ENCODE measurements at regions not wholly inside any gene's neighbourhood (a gene's known extent, or its start where the extent isn't known, plus 50 kb on each side); places are given as distances from the start of the nearest gene placed in this dataset.
"Not testable (repeated sequence)": the region's sequence is repeated elsewhere in the genome, so short reads cannot be mapped to it uniquely, and the experiment has no call there.

DNA sequence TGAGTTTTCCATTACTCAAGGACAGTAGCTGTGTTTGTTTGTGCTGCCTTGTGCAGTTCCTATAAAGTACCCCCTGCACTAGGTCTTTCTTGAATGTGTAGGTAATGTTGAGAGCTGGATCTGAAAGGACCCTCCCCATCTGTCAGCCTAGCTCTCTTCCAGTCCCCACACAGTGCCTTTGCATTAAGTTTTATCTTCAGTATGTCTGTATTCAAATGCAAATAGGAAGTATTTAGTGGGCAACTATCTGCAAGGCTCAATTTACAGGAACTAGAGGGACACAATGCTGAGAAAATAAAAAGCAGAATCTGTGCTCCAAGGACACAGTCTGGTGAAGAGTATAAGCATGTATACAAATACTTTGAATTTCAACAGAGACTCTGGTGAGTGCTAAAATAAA lies 558.5 kb downstream of the RFC3 start:
- no peaks in the 10 kb centered on the region for H3K9me3 ChIP-seq (replicated peaks in 1 of 11)
- no peaks in the 10 kb centered on the region for H4K20me1 ChIP-seq
- H3K4me1 ChIP-seq = no peaks in the 10 kb centered on the region
- H3K4me3 ChIP-seq = no peak overlapping the region
- no peak overlapping the region for H3K27ac ChIP-seq
- H3K9ac ChIP-seq = no peak overlapping the region
- no peak overlapping the region for H3K4me2 ChIP-seq
- TF ChIP-seq Cebpa-rat (IDR thresholded peaks at IDR 0.05) = no peak
- no peaks in the 10 kb centered on the region for H3K27me3 ChIP-seq
- no peaks in the 10 kb centered on the region for H3K36me3 ChIP-seq

DNA sequence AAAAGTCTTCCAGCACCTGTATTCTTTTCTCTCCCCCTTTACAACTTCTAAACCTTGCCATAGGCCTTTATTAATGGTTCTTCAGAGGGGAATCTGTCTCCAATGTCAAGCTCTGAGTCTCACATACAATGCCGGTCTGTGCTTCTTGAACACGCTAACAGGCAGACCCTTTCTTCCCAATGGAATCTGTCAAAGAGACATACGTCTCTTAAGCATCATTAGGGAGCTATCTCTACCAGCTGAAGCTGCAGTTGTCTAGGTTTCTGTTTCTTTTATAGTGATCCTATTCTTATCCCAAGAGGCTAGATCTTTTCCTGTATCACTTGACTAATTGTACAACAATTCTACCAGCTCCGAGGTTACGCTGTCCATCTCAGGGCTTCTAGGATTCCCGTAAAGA lies 560.8 kb upstream of the NBEA start:
- Histone ChIP-seq H3K4me2 (no peak overlapping the region), H3K4me1 (no peaks in the 10 kb centered on the region), H3K9ac (no peak overlapping the region), H3K9me3 (replicated peaks in 1 of 11) (no peaks in the 10 kb centered on the region), H3K36me3 (no peaks in the 10 kb centered on the region), H3K27me3 (no peaks in the 10 kb centered on the region), H3K4me3 (no peak overlapping the region), H4K20me1 (no peaks in the 10 kb centered on the region), H3K27ac (no peak overlapping the region)
- TF ChIP-seq Cebpa-rat (IDR thresholded peaks at IDR 0.05) = no peak

DNA sequence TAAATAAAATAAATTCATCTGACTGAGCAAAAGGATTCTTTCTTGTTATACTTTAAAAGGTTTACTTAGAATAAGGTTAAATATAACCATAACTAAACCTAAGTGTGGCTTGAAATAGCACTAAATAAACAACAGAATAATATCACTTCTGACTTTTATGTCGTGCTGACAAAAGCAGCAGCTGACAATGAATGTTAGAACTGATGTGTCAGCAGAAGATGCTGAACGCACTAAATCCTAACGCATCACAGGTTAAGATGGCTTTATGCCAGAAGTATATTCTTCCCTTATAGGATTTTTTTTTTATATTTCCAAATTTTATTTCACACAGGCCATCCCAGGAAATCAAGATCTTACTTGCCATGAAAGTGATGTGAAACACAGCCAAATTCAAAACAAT lies 558.3 kb upstream of the NBEA start:
- Histone ChIP-seq H3K9ac (no peak overlapping the region), H3K4me3 (no peak overlapping the region), H3K9me3 (replicated peaks in 1 of 11) (no peaks in the 10 kb centered on the region), H3K27me3 (no peaks in the 10 kb centered on the region), H4K20me1 (no peaks in the 10 kb centered on the region), H3K36me3 (no peaks in the 10 kb centered on the region), H3K4me1 (no peaks in the 10 kb centered on the region), H3K4me2 (no peak overlapping the region), H3K27ac (no peak overlapping the region)
- TF ChIP-seq Cebpa-rat (IDR thresholded peaks at IDR 0.05) = no peak

DNA sequence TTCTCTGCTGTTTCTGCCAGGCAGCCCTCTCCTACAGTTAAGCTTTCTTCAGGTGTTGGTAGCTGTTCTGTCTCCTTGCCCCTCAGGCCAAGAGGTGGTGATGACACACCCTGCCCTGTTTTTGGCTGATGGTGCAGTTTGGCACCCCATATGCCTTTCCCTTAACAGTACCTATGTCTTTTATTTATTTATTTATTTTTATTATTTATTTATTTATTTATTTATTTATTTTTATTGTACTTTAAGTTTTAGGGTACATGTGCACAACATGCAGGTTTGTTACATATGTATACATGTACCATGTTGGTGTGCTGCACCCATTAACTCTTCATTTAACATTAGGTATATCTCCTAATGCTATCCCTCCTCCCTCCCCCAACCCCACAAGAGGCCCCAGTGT lies 555.8 kb upstream of the NBEA start:
- H3K27me3 ChIP-seq; H3K9ac ChIP-seq; H4K20me1 ChIP-seq; H3K4me2 ChIP-seq; H3K4me3 ChIP-seq; H3K27ac ChIP-seq; H3K36me3 ChIP-seq; H3K9me3 ChIP-seq (replicated peaks in 1 of 11); H3K4me1 ChIP-seq: not testable (repeated sequence)

DNA sequence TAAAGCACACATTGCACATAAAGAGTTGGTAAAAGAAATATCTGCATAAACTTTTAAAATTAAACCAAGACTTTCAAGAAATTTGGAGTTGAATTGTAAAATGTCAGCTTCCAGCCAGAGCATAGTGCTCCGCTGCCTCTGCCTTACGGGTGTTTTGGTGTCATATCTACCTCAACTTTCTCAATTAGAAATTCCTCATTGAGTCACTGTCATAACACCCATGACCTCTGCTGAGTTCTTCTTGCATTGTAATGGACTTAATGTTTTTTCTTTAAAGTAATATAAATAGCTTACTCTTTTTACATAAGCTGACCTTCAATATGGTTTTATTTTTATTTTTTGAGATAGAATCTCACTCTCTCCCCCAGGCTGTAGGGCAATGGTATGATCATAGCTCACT lies 551.0 kb upstream of the NBEA start:
- Histone ChIP-seq H3K4me2 (no peak overlapping the region), H3K27me3 (no peaks in the 10 kb centered on the region), H3K27ac (no peak overlapping the region), H3K4me1 (no peaks in the 10 kb centered on the region), H3K4me3 (no peak overlapping the region), H3K9ac (no peak overlapping the region), H3K36me3 (no peaks in the 10 kb centered on the region), H3K9me3 (replicated peaks in 1 of 11) (peaks cover 13 to 15% (median 14%) of the 10 kb centered on the region in 11 experiments), H4K20me1 (no peaks in the 10 kb centered on the region)
- TF ChIP-seq Cebpa-rat (IDR thresholded peaks at IDR 0.05) = no peak

DNA sequence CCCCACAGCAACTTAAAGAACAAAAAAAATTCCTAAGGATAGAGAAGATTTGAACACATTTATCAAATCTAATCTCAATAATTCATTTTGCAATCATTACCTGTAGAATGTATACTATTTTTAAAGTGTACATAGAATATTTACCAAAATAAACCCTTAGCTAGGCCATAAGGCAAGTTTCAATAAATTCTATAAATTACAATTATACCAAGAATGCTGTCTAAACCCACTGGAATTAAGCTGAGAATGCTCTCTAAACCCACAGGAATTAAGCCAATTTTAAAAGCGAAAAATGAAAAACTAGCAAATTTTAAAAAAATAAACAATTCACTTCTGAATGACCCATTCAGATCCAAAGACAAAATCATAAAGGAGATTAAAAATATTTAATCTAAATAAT lies 540.4 kb upstream of the NBEA start:
- Histone ChIP-seq H4K20me1 (no peaks in the 10 kb centered on the region), H3K36me3 (no peaks in the 10 kb centered on the region), H3K4me3 (no peak overlapping the region), H3K9ac (no peak overlapping the region), H3K9me3 (replicated peaks in 1 of 11) (peaks cover 0 to 15% (median 4%) of the 10 kb centered on the region in 11 experiments; a peak in 14 of 22 replicates), H3K27me3 (no peaks in the 10 kb centered on the region), H3K4me1 (no peaks in the 10 kb centered on the region), H3K4me2 (no peak overlapping the region), H3K27ac (no peak overlapping the region)
- no peak for TF ChIP-seq Cebpa-rat (IDR thresholded peaks at IDR 0.05)

DNA sequence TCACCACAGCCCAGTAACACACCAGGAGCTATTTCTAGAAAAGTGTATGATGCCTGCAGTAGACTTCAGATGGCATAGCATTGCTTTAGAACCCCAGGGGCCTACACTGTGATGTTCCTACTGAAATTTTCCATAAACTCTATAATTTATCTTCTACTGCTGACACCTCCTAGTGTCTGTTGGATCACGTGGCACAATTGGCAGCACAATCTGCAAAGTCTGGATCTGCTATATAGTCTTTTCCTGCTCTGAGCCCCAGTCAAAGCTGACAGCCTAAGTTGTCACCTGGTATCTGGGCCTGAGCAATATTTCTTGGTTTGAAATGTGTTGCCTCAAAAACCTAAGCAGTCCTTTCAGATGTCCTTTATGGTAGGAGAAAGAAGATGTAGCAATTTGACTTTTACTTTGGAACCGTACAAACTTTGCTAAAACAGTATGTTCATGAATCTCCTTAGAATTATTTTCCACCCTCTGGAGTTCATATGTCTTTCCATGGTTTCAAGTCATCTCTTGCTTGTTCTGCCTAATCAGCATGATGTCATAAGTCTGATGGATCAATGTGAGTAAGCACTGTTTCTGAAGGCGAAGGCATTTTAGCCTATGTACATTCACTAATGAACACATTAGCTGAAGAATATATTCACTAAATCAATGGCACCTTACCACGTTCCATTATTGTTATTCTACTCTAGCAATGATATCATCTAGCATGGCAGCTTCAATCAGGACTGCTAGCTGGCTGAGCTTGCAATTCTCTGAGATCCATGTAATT lies 536.5 kb upstream of the NBEA start:
- Histone ChIP-seq H3K27me3 (no peaks in the 10 kb centered on the region), H3K4me3 (no peak overlapping the region), H3K9ac (no peak overlapping the region), H3K4me1 (no peaks in the 10 kb centered on the region), H3K27ac (no peak overlapping the region), H4K20me1 (no peaks in the 10 kb centered on the region), H3K36me3 (no peaks in the 10 kb centered on the region), H3K4me2 (no peak overlapping the region), H3K9me3 (replicated peaks in 1 of 11) (peaks cover 0 to 13% (median 5%) of the 10 kb centered on the region in 11 experiments; a peak in 8 of 22 replicates)
- no peak for TF ChIP-seq Cebpa-rat (IDR thresholded peaks at IDR 0.05)

DNA sequence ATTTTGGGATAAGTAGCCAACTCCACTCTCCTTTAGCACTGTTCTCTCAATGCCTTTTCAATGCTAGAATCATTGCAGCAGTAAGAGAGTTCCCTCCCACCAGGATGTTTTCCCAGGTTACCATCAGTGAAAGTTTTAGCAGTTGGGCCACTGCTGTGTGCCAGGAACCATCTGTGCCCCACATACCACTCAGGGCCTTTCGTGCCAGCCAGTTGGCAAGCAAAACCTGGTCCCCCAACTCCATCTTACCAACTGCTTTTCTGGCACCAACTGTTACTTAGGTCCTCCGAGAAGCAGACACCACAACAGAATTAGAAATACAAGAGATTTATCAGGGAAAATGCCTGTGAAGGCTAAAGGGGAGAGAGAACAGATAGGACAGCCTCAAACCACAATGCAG lies 533.4 kb upstream of the NBEA start:
- H3K27me3 ChIP-seq = no peaks in the 10 kb centered on the region
- peaks cover 0 to 13% (median 5%) of the 10 kb centered on the region in 11 experiments; a peak in 8 of 22 replicates for H3K9me3 ChIP-seq (replicated peaks in 1 of 11)
- H3K4me3 ChIP-seq = no peak overlapping the region
- no peaks in the 10 kb centered on the region for H4K20me1 ChIP-seq
- H3K9ac ChIP-seq = no peak overlapping the region
- no peak for TF ChIP-seq Cebpa-rat (IDR thresholded peaks at IDR 0.05)
- no peak overlapping the region for H3K4me2 ChIP-seq
- no peak overlapping the region for H3K27ac ChIP-seq
- no peaks in the 10 kb centered on the region for H3K36me3 ChIP-seq
- peaks cover 0 to 13% (median under 1%) of the 10 kb centered on the region in 10 experiments; a peak in 8 of 20 replicates for H3K4me1 ChIP-seq

DNA sequence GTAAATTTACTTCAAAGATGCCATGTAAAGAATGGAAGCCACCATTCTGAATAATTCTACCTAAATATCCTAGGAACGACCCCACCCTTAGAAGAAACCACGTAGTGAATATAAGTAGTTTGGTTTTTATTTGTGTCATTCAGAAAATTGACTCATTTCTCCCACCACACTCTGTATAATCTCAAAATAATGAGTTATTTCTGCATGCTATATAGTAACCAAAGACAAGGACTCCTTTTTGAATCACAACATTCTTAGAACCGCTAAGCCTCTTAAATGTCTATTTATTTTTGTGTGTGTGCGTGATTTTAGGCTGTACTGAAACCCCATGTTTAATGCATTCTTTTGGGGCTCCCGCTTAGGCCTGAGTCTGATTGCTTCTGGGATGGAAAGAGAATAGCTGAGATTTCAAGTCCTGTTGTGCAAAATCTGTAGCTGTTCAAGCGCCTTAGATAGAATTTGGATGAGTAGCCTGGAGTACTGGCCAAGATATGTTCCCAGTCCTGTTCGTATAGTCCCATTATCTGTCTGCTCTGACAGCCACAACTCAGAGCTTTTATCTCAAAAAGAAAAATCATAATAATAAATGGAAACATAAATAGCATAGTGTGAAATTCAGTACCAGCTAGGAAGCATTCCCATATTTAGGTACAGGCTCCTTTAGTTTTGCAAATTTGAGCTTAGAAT lies 532.4 kb upstream of the NBEA start:
- H3K27ac ChIP-seq = no peak overlapping the region
- H3K4me1 ChIP-seq = peaks cover 0 to 21% (median 2%) of the 10 kb centered on the region in 10 experiments; a peak in 8 of 20 replicates
- no peak for TF ChIP-seq Cebpa-rat (IDR thresholded peaks at IDR 0.05)
- H3K9ac ChIP-seq = no peak overlapping the region
- no peak overlapping the region for H3K4me3 ChIP-seq
- H3K4me2 ChIP-seq = no peak overlapping the region
- H3K36me3 ChIP-seq = no peaks in the 10 kb centered on the region
- peaks cover 0 to 13% (median 5%) of the 10 kb centered on the region in 11 experiments; a peak in 8 of 22 replicates for H3K9me3 ChIP-seq (replicated peaks in 1 of 11)
- no peaks in the 10 kb centered on the region for H3K27me3 ChIP-seq
- no peaks in the 10 kb centered on the region for H4K20me1 ChIP-seq

DNA sequence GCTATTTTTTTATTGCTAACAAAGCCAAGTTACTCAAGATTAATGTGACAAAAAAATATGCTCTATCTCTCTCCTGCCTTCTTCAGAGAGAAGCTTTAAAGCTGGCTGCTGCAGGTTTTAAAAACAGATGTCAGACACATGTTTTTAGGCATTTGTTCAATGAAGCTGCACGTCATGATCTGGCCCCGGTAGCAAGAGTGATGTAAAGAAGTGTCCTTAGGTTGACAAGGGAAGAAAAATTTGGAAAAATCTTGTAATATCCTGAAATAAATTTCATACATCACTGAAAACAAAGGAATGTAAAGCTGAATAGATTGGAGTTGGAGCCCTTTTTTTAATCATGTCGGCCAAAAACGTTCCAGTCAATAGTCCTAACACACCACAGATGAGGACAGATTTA lies 531.4 kb upstream of the NBEA start:
- Histone ChIP-seq H3K27me3 (no peaks in the 10 kb centered on the region), H3K9ac (no peak overlapping the region), H3K9me3 (replicated peaks in 1 of 11) (peaks cover 0 to 13% (median 5%) of the 10 kb centered on the region in 11 experiments; a peak in 8 of 22 replicates), H3K4me3 (no peak overlapping the region), H3K4me1 (peaks cover 0 to 21% (median 2%) of the 10 kb centered on the region in 10 experiments; a peak in 8 of 20 replicates), H3K4me2 (no peak overlapping the region), H4K20me1 (no peaks in the 10 kb centered on the region), H3K27ac (no peak overlapping the region), H3K36me3 (no peaks in the 10 kb centered on the region)
- TF ChIP-seq Cebpa-rat (IDR thresholded peaks at IDR 0.05) = no peak
